Hindlimb muscle (tissue), 1 donor: ENCODE measurements at regions not wholly inside any gene's neighbourhood (a gene's known extent, or its start where the extent isn't known, plus 50 kb on each side); places are given as distances from the start of the nearest gene placed in this dataset.

Experiments
- DNase-seq: peaks from one replicate; pipeline ENCODE4 v3.0.0-alpha.2; 2013

- no peak for DNase-seq
Measured at GRCh38 chr18:73918816-73919215, 228.8 kb downstream of the FBXO15 start.

- no peak for DNase-seq
Measured at GRCh38 chr18:73917046-73917445, 230.6 kb downstream of the FBXO15 start.

- DNase-seq, result no peak
Measured at GRCh38 chr18:73913505-73913904, 234.1 kb downstream of the FBXO15 start.

- DNase-seq, result peak; percentile 8
Measured at GRCh38 chr18:73908323-73908722, 239.3 kb downstream of the FBXO15 start.

DNA sequence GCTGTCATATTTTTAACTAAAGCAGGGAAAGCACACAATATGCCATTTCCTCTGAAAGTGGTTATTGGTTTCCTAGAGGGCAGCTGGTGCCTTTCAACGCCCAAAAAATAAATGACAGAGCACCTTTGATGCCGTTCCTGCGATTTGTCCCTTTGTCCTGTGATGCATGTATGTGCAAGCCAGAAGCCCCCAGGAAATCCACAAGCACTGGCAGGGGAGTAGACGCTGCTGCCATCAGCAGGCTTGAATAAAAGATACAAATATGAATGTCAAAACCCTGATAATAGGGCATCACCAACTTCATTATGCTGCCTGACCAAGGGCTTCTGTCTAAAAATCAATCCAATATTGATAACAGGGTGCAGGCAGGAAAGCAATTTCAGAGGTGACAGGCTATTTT lies 246.1 kb downstream of the FBXO15 start:
- DNase-seq, result no peak

GRCh38 chr18:73901151-73901550 lies 246.5 kb downstream of the FBXO15 start:
- DNase-seq, result no peak

DNA sequence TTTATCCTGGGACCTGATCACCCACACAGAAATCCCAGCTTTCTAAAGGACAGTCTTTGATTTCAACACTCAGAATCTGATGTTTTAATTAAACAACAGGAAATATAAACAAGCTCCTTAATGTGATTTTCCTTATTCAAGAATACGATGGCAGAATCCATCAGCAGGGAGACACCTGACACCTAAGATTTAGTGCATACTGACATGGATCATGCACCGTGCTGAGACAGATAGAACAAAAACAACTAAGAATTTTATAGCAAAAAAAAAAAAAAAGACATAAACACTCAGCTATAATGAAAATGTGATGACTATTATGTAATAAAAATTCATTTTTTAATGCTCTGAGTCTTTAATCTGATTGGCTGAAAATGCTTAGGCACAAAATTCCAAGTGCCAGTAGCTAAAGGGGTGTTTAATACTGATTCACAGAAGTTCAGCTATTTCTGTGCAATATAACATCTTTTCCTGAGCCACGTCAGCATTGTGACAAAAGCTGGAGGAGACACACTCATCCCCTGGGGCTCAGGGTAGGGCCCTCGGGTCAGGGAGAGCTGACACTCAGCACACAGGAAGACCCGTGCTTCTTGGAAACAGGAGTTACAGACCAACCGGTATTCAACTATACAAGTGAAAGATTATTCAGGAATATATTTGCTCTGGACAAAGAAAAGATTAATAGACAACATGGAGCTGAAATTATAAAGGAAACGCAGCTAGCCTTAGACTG lies 247.4 kb downstream of the FBXO15 start:
- DNase-seq, result no peak

DNA sequence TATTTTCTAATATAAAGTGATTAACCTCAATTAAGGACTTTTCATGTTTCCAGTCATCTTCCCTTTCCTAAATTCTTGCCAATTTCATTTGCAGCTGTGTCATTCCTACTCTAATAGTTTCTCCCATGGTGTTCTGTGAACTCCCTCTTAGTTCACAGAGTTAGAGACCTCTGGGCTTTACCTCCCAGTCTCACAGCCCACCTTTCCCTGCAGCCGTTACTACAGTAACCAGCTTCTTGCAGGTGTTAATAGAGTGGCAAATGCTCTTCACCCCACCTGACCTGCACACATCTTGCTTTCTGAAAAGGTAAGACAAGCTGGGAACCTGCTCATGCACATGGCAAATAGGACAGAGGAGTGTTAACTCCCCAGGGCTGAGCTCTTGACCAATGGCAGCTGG lies 250.1 kb downstream of the FBXO15 start:
- no peak for DNase-seq

DNA sequence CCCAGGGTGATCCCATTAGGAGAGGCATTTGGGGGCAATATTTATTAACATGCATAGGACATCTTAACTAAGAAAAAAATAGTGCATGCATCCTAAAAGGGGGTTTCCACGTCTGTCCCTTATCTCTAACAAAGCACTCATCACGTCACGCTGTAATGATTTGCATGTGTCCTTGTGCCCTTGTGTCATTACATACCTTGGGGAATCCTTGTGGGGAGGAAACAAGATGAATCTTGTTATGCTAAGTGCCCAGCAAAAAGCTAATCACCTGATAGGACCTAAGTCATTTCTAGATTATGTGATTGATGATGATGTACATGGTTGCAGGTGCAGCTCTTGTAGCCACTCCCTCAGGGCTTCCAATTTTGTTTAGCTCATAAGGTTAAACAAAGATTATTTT lies 250.9 kb downstream of the FBXO15 start:
- no peak for DNase-seq

GRCh38 chr18:73895701-73896100 lies 251.9 kb downstream of the FBXO15 start:
- no peak for DNase-seq

GRCh38 chr18:73893880-73894279 lies 253.8 kb downstream of the FBXO15 start:
- no peak for DNase-seq

DNA sequence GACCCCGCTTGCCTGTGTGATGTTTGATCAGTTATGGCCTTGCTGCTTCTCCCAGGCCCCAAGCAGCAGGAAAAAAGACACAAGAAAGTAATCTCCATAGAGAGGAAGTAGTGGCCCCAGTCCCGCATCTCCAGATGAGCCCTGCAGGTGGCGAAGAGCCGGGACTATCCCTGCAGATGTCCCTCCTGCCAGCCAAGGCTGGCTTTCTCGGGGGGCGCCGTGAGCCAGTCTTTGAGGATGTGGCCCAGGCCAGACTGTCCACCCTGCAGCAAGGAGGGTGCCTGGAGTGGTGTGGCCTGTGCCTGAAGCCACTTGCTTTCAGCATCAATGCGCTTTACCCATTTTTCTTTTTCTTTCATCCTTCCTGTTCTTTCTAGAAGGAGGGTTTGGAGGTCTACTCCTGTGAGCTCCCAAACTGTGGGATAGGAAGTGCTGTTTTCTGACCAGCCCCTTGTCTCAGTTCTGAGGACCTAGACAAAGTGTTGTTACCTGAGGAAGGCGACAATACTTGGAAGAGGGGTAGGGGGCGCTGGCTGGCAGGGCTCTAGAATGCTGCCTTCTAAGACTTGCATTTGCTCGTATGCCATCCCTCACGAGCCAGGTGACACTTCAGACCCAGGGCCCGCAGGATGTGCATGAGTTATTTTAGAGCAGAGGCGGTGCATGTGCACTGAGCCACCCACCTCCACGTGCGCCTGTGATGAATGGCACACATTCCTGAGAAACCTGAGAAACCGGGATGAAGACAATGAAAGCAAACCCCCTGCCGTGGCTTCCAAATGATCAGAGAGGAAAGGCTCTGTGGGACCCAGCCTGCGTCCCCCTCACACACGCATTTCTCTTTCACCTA lies 255.8 kb downstream of the FBXO15 start:
- DNase-seq, result no peak

GRCh38 chr18:73888565-73888964 lies 259.1 kb downstream of the FBXO15 start:
- no peak for DNase-seq

DNA sequence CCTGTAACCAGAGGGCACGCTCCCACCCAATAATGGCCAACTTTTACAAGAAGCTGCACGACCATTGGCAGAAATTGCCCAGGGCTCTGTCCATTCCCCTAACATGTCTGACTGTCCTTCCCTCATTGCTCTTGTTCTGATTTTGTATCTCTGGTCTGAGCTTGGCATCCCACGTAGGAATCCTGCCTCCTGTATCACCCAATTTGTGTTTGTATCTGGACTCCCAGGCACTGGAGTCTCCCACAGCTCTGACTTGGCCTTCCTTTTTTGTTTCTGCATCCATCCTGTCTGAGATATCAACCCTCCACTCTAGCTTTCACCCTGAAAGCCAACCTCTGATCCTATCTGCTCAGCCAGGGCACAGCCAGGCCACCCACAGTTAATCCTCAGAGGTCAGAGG lies 259.8 kb downstream of the FBXO15 start:
- no peak for DNase-seq

GRCh38 chr18:73884868-73885267 lies 262.8 kb downstream of the FBXO15 start:
- DNase-seq, result no peak

DNA sequence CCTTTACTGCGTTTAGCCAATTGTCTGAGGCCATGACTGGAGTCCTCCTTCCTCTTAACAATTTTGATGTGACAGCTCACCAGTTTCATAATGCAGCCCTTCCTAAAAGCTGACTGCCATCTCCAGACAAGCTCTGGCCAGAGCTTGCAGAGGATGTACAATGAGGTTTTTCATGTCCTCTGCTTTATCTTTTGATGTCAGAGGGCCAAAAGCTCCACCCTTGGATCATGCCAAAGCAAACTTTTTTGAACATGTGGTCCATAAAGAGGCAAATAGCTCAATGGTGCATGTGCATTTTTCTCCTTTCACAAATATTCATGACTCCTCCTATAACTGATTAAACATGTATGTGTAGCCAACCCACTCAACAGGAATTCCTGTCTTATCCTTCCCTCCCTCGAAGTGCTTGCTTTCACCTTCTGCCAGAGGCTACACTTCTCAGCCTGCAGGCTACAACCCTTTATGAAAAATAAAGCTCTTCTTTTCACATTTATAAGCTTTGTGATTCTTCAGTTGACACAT lies 266.2 kb downstream of the FBXO15 start:
- DNase-seq, result no peak

DNA sequence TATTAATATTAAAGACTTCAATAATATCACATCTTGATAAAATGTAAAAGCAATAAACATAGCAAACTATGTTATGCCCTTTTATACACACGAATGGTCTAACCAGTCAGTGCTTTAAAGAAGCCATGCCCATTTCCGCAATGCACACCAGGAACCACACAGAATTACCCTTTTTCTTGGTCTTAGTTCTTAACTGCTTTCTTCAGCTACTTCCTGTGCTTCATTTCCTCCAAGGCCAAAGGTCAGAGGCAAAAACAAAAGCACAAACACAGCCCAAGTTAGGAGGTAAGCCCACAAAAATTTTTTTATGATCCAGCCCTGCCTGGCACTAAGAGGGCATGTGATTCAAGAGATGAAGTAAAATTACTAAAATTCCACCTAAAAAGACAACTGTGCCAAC lies 267.2 kb downstream of the FBXO15 start:
- DNase-seq, result no peak

DNA sequence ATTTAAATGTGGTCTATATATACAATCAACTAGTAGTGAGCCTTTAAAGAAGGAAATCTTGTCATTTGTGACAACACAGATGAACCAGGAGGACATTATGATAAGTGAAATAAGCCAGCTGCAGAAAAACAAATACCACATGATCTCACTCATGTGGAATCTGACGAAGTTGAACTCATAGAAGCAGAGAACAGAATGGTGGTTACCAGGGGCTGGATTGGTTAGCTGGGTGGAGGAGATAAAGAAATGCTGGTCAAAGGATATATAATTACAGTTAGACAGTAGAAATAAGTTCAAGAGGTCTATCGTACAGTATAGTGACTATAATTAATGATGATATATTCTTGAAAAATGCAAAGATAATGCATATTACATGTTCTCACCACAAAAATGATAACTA lies 267.9 kb downstream of the FBXO15 start:
- no peak for DNase-seq

- DNase-seq, result no peak
Measured at GRCh38 chr18:73879328-73879727, 268.3 kb downstream of the FBXO15 start.

GRCh38 chr18:73869182-73869581 lies 278.5 kb downstream of the FBXO15 start:
- DNase-seq, result no peak

DNA sequence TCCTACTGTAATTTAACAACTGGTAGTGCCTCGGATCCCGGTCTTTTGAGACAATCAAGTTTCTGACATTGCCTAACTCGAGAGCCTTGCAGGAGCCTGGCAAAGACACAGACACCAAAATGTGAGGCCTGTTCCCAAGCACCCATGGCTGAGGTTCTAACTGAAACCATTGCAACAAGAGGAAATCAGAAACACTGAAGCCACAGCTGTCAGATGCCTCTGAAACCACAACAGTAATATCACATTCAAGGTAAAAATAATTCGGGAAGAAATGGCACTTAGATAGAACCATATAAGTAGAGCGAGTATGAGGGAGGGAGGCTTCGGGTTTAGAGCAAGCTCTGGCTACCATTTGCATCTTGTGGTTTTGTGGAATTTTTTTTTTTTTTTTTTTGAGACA lies 285.9 kb downstream of the FBXO15 start:
- DNase-seq, result no peak

DNA sequence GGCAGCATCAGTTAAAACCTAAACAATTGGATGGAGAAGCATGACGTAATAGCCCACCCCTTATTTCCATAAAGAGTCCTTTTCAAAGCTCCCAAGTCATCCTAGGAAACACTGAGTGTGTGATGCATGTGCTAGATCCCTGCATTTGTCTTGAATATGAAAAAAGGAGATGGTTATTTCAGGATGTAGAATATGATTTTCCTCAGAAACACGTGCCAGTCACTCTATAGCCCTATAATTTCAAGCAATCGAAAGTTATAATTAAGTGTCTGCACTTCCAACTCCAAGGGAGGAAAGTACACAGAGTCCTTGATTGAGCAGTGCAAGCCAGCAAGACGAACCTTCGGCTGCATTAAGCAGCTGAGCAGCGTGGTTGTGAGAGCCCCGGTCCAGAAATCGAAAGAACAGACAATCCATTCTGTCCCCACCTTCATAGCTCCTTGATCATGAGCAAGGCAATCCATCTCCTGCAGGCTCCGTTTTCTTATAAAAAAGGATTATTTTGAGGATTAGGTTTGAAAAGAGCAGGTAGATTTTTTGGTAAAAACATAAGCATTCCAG lies 287.7 kb downstream of the FBXO15 start:
- no peak for DNase-seq

GRCh38 chr18:73852789-73853549 lies 294.7 kb downstream of the FBXO15 start:
- DNase-seq, result no peak
